ENCODE measurements at regions not wholly inside any gene's neighbourhood (a gene's known extent, or its start where the extent isn't known, plus 50 kb on each side); places are given as distances from the start of the nearest gene placed in this dataset.
"Not testable (repeated sequence)": the region's sequence is repeated elsewhere in the genome, so short reads cannot be mapped to it uniquely, and the experiment has no call there.

GRCh38 chr7:106501605-106502580 lies 159.1 kb downstream of the CCDC71L start:
- intact Hi-C loops (cut with DNase I) = no loop called here
- DNase-seq (ENCODE audit: low spot score) = no peak

DNA sequence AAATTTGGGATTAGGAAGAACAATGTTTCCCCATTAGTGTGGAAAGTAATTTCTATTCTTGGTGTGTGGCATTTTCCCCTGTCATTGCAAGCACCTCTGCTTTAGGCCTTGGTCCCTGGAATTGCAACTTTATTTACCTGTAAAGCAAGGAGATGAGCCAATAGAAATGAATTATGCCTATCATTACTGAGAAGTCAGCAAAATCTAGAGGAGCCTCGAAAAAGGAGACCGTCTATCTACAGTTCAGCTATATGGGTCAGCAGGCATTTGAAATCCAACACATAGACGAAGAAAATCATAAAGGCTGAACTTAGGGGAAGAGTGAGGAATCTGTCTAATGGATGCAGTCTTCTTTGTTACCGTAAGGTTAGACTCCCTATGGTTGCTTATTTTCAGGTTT lies 161.1 kb downstream of the CCDC71L start:
- intact Hi-C loops (cut with DNase I) = no loop called here
- DNase-seq (ENCODE audit: low spot score) = no peak

DNA sequence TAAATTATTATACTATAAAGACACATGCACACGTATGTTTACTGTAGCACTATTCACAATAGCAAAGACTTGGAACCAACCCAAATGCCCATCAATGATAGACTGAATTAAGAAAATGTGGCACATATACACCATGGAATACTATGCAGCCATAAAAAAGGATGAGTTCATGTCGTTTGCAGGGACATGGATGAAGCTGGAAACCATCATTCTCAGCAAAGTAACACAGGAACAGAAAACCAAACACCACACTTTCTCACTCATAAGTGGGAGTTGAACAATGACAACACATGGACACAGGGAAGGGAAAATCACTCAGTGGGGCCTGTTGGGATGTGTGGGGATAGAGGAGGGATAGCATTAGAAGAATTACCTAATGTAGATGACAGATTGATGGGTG lies 163.0 kb downstream of the CCDC71L start:
- intact Hi-C loops (cut with DNase I); DNase-seq (ENCODE audit: low spot score): not testable (repeated sequence)

DNA sequence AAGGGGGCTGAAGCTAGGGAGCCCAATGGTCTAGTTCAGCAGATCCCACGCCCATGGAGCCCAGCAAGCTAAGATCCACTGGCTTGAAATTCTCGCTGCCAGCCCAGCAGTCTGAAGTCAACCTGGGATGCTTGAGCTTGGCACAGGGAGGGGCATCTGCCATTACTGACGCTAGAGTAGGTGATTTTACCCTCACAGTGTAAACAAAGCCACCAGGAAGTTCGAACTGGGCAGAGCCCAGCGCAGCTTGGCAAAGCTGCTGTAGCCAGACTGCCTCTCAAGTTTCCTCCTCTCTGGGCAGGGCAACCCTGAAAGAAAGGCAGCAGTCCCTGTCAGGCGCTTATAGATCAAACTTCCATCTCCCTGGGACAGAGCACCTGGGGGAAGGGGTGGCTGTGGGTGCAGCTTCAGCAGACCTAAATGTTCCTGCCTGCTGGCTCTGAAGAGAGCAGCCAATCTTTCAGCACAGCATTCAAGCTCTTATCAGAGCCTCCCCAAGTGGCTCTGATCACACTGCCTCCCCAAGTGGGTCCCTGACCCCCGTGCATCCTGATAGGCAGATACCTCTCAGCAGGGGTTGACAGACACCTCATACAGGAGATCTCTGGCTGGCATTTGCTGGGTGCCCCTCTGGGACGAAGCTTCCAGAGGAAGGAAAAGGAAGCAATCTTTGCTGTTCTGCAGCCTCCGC lies 167.8 kb downstream of the CCDC71L start:
- intact Hi-C loops (cut with DNase I) = no loop called here
- DNase-seq (ENCODE audit: low spot score) = no peak

DNA sequence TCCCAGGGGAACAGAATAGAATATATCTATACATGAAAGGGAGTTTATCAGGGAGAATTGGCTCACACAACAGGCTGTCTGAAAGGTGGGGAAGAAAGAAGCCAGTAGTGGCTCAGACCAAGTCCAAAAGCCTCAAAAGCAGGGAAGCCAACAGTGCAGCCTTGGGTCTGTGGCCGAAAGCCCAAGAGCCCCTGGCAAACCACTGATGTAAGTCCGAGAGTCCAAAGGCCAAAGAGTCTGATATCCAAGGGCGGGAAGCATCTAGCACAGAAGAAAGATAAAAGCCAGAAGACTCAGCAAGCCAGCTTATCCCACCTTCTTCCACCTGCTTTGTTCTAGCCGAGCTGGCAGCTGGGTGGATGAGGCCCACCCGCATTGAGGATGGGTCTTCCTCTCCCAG lies 172.5 kb downstream of the CCDC71L start:
- intact Hi-C loops (cut with DNase I) = no loop called here
- no peak for DNase-seq (ENCODE audit: low spot score)

GRCh38 chr7:106487892-106488291 lies 173.1 kb downstream of the CCDC71L start:
- intact Hi-C loops (cut with DNase I) = no loop called here
- DNase-seq (ENCODE audit: low spot score) = no peak

DNA sequence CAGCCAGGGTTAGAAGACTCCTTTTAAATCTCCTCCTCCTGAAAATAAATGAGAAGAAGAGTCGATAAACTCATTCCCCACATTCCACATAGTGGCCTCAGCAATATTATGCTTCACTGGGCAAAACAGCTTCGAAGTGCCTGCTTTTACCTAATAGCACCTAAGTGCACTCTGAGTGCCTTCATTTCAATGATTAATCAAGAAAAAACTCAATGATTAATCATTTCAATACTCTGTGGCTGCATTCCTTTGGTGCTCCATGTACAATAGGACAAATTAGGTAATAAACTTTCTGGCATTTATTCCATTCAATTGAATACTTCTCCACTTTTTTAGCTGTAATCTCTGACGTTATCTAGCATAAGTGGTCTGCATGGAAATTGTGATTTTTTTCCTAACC lies 174.6 kb downstream of the CCDC71L start:
- intact Hi-C loops (cut with DNase I) = no loop called here
- no peak for DNase-seq (ENCODE audit: low spot score)

- intact Hi-C loops (cut with DNase I) = no loop called here
- DNase-seq (ENCODE audit: low spot score) = no peak
Observed at GRCh38 chr7:106485919-106486318, 175.0 kb downstream of the CCDC71L start.

DNA sequence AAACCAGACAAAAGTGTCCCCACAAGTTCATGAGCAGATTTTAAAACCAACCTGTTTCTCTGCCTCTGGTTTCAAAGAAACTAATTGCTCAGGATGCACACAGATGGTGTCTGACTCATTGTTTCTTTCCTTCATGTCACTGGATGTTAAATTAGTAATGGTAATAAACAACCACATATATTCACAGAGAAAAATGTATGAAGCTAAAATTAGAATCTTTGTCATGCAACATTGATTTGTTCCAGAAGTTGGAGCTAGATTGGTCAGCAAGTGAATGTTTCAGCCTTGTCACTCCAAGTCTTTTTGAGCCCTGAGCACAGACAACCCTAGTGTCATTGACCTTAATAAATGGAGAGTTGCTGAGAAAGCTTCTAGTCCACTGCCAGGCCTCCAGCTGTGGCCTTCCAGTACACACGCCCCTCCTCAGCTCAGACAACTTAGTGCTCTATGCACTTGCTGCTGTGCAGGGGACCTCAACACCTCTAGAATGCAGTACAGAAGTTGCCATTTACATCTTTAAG lies 175.9 kb downstream of the CCDC71L start:
- no peak for DNase-seq (ENCODE audit: low spot score)
- intact Hi-C loops (cut with DNase I) = no loop called here

- DNase-seq (ENCODE audit: low spot score) = no peak
- intact Hi-C loops (cut with DNase I) = no loop called here
Observed at GRCh38 chr7:106484562-106484961, 176.4 kb downstream of the CCDC71L start.

- intact Hi-C loops (cut with DNase I) = no loop called here
- no peak for DNase-seq (ENCODE audit: low spot score)
Observed at GRCh38 chr7:106482091-106482490, 178.9 kb downstream of the CCDC71L start.

DNA sequence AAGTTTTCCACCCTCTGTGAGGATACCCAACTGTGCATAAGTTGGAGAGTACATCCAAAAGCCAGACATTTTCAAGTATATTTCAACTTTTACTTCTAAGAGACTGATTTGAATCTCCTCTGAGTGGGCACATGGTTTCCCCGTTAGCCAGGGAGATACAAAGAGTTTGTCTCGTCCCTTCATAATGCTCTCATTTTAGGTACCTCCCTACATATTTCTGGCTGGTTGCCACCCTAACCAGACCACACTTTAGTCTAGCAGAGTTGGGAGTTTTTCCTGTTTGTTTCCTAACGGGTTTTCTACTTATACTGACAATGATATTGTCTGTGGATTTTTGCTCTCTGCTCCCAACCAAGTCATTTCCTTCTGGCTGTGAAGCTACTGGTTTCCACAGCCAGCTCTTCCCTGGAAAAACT lies 180.3 kb downstream of the CCDC71L start:
- DNase-seq (ENCODE audit: low spot score) = no peak

GRCh38 chr7:106480161-106480579 lies 180.8 kb downstream of the CCDC71L start:
- DNase-seq (ENCODE audit: low spot score) = no peak
- intact Hi-C loops (cut with DNase I) = loop anchor here in 1 of 2 donors (2.0 kb wide), 1 partner anchor 55 kb away; no protein-coding TSS in a partner anchor

More for the DNA sequence above, 180.3 kb downstream of the CCDC71L start:
- intact Hi-C loops (cut with DNase I) = loop anchor here in 1 of 2 donors (2.0 kb wide), 1 partner anchor 54 kb away; no protein-coding TSS in a partner anchor

GRCh38 chr7:106476751-106477150 lies 184.2 kb downstream of the CCDC71L start:
- no peak for DNase-seq (ENCODE audit: low spot score)
- intact Hi-C loops (cut with DNase I) = no loop called here

- no peak for DNase-seq (ENCODE audit: low spot score)
- intact Hi-C loops (cut with DNase I) = no loop called here
Observed at GRCh38 chr7:106472741-106473140, 188.0 kb upstream of the NAMPT start.

GRCh38 chr7:106471686-106472440 lies 187.1 kb upstream of the NAMPT start:
- intact Hi-C loops (cut with DNase I) = no loop called here
- no peak for DNase-seq (ENCODE audit: low spot score)

- DNase-seq (ENCODE audit: low spot score) = no peak
- intact Hi-C loops (cut with DNase I) = no loop called here
Observed at GRCh38 chr7:106471021-106471420, 186.2 kb upstream of the NAMPT start.

GRCh38 chr7:106466867-106467266 lies 182.1 kb upstream of the NAMPT start:
- no peak for DNase-seq (ENCODE audit: low spot score)
- intact Hi-C loops (cut with DNase I) = loop anchor here in 1 of 2 donors (10.0 kb wide), 1 partner anchor 192 kb away; no protein-coding TSS in a partner anchor
